ENCODE measurements at regions not wholly inside any gene's neighbourhood (a gene's known extent, or its start where the extent isn't known, plus 50 kb on each side); places are given as distances from the start of the nearest gene placed in this dataset.

DNA sequence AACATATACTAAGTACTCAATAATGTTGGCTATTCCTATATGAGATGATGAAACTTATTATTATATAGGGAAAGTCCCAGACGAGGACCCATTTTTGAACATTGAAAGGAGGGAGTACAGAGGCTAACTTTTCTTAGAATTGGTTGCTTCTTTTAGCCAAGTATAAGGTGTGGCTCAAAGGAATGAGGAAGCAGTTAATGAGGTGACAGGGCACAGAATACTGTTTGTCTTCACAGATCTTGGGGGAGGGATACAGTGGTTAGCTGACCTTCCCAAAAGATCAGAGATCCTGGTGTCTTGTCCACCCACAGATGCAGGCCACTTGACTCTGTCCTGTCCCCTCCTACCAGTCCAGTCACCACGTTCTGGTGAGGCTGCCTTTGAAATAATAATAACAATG lies 67.8 kb upstream of the EPB41L1 start:
- peak; percentile 71 for ATAC-seq

DNA sequence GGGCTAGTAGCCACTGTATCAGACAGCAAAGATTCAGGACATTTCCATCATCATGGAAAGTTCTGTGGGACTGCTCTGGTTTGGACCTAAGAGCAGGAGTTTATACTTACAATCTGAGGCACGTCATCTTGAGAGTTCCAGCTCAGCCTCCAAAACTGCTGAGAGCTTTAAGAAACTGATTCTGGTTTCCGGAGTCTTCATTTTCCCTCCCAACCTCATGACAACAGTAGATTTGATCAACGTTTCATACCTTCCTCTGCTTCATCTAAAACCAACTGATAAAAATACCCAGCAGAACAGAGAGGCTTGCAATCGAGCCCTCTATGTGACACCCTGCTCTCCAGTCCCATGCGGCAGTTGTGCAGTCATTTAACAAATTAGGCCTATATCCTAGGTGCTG lies 64.3 kb upstream of the EPB41L1 start:
- intact Hi-C loops (cut with DNase I), result no loop called here
- DNase-seq (no peak), ATAC-seq (no peak)
- Histone ChIP-seq H3K27me3 (peaks cover 0 to 55% of the 10 kb centered on the region in 2 donors), H3K4me3 (no peak overlapping the region), H3K36me3 (no peaks in the 10 kb centered on the region), H3K9me3 (no peaks in the 10 kb centered on the region), H3K27ac (no peak overlapping the region), H3K4me1 (peaks cover 9 to 34% of the 10 kb centered on the region in 2 donors)
- TF ChIP-seq, protein P1, sequence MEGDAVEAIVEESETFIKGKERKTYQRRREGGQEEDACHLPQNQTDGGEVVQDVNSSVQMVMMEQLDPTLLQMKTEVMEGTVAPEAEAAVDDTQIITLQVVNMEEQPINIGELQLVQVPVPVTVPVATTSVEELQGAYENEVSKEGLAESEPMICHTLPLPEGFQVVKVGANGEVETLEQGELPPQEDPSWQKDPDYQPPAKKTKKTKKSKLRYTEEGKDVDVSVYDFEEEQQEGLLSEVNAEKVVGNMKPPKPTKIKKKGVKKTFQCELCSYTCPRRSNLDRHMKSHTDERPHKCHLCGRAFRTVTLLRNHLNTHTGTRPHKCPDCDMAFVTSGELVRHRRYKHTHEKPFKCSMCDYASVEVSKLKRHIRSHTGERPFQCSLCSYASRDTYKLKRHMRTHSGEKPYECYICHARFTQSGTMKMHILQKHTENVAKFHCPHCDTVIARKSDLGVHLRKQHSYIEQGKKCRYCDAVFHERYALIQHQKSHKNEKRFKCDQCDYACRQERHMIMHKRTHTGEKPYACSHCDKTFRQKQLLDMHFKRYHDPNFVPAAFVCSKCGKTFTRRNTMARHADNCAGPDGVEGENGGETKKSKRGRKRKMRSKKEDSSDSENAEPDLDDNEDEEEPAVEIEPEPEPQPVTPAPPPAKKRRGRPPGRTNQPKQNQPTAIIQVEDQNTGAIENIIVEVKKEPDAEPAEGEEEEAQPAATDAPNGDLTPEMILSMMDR (IDR thresholded peaks at IDR 0.05), result no peak

More for the DNA sequence above, 67.8 kb upstream of the EPB41L1 start:
- Histone ChIP-seq H3K36me3 (no peaks in the 10 kb centered on the region), H3K9me3 (no peaks in the 10 kb centered on the region), H3K4me3 (no peak overlapping the region), H3K4me1 (peaks cover 0 to 5% of the 10 kb centered on the region in 2 donors), H3K27me3 (peaks cover 0 to 23% of the 10 kb centered on the region in 2 donors), H3K27ac (peak overlapping the region; percentile 60 to 80)
- TF ChIP-seq, protein P1 (IDR thresholded peaks at IDR 0.05), result no peak
- DNase-seq, result no peak
- intact Hi-C loops (cut with DNase I), result no loop called here

DNA sequence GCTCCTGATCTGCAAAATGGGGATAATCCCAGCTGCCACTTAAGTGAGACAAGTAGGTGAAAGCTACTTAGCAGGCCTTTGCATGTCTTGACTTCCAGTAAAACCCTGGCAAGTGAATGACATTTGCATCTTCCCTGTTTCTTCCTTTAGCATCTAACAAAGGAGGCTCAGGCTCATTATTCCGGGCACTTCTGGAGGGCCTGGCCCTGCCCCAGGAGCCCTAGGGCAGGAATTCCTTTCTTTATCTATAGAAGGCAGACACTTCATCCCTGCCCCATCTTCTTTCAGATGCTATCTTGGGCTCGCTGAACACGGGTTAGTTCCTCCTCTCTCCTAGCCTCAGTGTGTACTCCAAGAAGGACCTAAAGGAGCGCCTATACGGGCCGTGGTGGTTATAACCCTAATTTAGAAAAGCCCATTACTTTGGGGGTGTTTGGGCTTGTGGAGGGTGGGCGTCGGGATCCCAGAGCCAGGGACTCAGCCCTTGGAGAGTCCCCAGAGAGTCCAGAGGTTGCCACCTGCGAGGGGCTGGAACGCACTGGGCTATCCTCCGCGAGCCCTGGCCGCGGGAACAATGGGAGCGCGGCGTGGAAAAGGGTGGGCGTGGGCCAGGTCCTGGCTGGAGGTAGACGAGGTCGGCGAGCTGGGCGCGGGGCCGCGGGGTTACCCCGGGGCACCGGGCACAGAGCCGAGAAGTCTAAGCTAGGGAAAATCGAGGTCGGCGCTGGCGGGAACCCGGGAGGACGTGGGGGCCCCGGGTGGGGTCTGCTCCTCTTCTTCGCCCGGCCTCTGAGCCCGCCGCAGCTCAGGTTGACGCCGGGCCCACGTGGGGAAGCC lies 62.8 kb upstream of the EPB41L1 start:
- Histone ChIP-seq H3K27ac (peak overlapping the region; percentile 41 to 77), H3K9me3 (no peaks in the 10 kb centered on the region), H3K4me1 (peaks cover 9 to 37% of the 10 kb centered on the region in 2 donors), H3K4me3 (peak overlapping the region; percentile 56 to 60), H3K27me3 (peaks cover 0 to 55% of the 10 kb centered on the region in 2 donors), H3K36me3 (no peaks in the 10 kb centered on the region)
- DNase-seq (peak in 1 of 4 donors; percentile 74), ATAC-seq (no peak)
- TF ChIP-seq, protein P1 (IDR thresholded peaks at IDR 0.05), result no peak
- intact Hi-C loops (cut with DNase I), result no loop called here

DNA sequence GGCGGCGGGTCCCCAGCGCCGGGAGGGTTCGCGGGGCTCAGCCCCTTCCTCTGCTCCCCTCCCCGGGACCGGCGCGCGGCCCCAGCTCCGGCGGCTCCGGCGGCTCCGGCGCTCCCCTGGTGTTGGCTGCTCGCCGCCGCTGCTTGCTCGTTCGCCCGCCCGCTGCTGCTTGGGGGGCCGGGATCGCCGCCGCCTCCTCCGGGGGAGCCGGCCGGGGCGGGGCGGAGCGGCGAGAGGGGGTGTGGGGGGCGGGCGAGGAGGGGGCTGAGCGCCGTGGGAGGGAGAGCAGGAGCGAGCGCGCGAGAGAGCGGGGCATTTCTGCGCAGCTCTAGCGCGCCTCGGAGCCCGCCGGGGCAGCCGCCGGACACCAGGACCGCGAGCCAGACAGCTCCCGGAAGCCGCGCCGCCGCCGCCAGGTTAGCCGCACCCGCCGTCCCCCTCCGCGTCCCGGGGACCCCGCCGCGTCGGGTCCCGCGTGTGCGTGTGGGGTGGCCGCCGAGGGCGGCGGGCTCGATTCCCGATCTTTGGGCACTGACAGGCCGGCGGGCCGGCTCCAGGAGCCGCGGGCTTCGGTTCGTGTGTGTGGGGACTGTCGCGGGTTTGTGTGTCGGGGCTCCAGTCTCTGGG lies 62.0 kb upstream of the EPB41L1 start:
- peak in 1 of 4 donors; percentile 86 for DNase-seq
- TF ChIP-seq, protein P1 (IDR thresholded peaks at IDR 0.05), result no peak
- H3K27ac ChIP-seq, result peak overlapping the region; percentile 41 to 77
- H3K4me1 ChIP-seq, result peaks cover 13 to 45% of the 10 kb centered on the region in 2 donors
- peaks cover 0 to 55% of the 10 kb centered on the region in 2 donors for H3K27me3 ChIP-seq
- H3K4me3 ChIP-seq, result peak overlapping the region; percentile 56 to 60
- peak; percentile 45 for ATAC-seq
- no peaks in the 10 kb centered on the region for H3K9me3 ChIP-seq
- intact Hi-C loops (cut with DNase I), result no loop called here
- no peaks in the 10 kb centered on the region for H3K36me3 ChIP-seq
